ENCODE measurements at regions not wholly inside any gene's neighbourhood (a gene's known extent, or its start where the extent isn't known, plus 50 kb on each side); places are given as distances from the start of the nearest gene placed in this dataset.

- no peak for TF ChIP-seq CTCF (conservative IDR thresholded peaks at IDR 0.05; ENCODE audit: low read depth, low read length)
- no peak for TF ChIP-seq EZH2 (IDR thresholded peaks at IDR 0.05; ENCODE audit: borderline replicate concordance, low read depth, low read length, poor library complexity, severe bottlenecking)
Measured at GRCh38 chr2:142495141-142495540, 364.3 kb upstream of the LRP1B start.
